GM18868 (cell line): ENCODE measurements at regions not wholly inside any gene's neighbourhood (a gene's known extent, or its start where the extent isn't known, plus 50 kb on each side); places are given as distances from the start of the nearest gene placed in this dataset.

Experiments
- ATAC-seq: cut with Tn5 transposase; IDR thresholded peaks from one replicate; pipeline ENCODE4 v1.9.1; 2021; ENCODE audit warnings: mild to moderate bottlenecking, moderate library complexity; ENCODE audit not compliant: unreplicated experiment

DNA sequence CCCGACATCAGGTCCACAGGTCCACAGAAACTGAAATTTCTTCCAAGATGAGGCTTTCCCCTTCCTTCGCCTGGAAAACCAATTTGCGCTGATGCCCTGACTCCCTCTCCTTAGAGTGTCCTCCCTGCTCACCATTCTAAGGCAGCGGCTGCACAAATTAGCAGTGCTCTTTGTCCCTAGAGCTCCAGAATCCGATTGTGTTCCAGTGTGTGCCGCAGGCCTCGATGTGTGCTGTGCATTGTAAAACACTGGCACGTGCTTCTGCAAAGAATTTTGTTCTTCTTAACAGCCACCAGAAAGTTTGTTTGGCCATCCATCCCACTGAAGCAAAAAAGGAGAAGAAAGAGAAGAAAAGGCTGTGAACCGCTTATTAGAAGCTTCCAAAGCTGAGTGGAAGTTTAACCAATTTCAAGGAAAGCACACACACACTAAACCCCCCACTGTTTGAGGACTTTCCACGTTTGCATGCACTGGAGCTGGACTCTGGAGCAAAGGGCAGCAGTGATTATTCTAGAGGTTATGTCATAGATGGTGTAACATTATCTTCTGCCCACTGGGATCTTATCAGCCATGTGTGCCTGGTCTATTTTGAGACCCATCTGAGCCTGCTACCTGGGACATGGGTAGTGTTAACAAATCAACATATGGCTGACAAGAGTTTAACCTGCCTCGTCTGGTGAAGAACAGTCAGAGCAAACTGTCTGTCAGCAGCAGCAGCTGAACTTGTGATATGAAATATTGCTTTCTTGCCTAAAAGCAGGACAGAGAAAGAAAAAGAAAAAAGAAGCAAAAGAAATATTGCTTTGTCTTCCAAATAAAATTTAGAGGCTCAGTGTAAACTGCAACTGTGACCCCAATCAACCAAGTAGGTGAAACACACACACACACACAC, 64.9 kb upstream of the RREB1 start:
- no peak for ATAC-seq

- ATAC-seq, result no peak
These were observed 62.4 kb upstream of the RREB1 start for GRCh38 chr6:7045331-7045730.

- no peak for ATAC-seq
These were observed 62.0 kb upstream of the RREB1 start for GRCh38 chr6:7045746-7046145.

GRCh38 chr6:7047128-7047527, 60.6 kb upstream of the RREB1 start:
- no peak for ATAC-seq

- no peak for ATAC-seq
These were observed 59.8 kb upstream of the RREB1 start for GRCh38 chr6:7047966-7048365.

DNA sequence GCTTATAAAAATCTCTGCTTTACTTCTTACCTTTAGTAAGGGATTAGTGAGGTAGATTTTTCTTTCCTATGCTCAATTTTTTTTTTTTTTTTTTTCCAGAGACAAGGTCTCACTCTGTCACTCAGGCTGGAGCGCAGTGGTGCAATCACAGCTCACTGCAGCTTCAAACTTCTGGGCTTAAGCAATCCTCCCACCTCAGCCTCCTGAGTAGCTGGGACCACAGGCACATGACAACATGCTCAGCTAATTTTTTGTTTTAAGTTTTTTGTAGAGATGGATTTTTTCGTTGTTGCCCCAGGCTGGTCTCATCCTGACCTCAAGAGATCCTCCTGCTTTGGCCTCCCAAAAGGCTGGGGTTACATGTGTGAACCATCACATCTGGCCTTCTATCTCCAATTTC, 58.9 kb upstream of the RREB1 start:
- ATAC-seq, result no peak

- no peak for ATAC-seq
These were observed 57.8 kb upstream of the RREB1 start for GRCh38 chr6:7050004-7050403.

- ATAC-seq, result peak; percentile 38
These were observed 56.6 kb upstream of the RREB1 start for GRCh38 chr6:7050872-7051779.

DNA sequence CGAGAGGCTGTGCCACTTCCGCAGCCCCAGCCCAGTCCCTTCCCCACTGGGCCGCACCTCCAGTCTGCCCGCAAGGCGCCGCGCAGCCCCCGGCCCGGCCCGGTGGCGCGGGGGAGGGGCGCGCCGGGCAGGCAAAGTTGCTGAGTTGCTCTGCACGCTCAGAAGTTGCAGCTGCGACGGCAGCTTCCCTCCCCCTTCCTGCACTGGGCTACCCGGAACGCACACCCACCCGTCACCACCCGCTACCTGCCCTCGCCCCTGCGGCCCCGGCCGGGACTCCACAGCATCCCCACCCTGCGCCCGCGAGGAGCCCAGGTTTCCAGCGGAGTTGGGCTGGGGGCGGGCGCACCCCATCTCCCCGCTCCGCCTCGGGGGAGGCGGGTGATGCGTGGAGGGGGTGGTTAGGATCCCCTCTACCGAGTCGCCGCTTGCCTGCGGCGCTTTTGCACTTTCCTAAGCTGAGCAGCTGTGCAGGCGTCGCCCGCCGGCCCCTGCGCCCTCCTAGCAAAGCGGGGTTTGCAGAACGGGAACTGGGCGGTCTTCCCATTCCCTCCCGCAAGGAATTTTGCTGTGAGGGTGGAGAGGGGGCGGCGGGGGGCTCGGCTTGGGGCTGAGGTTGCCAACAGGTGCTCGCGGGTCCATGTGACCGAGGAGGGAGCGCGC, 55.9 kb upstream of the RREB1 start:
- peak; percentile 58 for ATAC-seq

DNA sequence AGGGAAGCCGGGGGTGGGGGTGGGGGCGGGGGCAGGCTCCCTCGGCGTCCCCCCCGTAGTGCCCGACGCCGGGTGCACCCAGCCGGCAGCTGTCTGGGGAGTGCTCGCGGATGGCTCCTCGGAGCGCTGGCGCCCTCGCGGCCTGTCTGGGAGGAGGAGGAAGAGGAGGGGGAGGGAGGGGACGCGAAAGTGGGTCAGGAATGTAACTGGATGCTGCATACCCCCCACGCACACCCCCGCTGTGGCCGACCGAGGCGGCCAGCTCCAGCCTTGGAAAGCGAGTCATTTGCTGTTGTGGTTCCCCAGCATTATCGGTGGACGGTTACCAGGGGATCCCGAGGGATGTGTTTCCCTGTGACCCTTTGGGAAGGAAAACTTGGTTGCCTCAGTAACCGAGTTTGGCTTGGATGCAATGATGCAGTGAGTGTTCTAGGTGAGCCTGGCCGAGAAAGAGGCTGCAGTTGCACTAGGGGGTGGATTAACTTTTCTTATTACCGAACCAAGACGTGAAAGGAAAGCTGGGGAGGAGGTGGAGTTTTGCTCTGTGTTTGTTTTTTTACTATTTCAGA, 55.2 kb upstream of the RREB1 start:
- ATAC-seq, result no peak

DNA sequence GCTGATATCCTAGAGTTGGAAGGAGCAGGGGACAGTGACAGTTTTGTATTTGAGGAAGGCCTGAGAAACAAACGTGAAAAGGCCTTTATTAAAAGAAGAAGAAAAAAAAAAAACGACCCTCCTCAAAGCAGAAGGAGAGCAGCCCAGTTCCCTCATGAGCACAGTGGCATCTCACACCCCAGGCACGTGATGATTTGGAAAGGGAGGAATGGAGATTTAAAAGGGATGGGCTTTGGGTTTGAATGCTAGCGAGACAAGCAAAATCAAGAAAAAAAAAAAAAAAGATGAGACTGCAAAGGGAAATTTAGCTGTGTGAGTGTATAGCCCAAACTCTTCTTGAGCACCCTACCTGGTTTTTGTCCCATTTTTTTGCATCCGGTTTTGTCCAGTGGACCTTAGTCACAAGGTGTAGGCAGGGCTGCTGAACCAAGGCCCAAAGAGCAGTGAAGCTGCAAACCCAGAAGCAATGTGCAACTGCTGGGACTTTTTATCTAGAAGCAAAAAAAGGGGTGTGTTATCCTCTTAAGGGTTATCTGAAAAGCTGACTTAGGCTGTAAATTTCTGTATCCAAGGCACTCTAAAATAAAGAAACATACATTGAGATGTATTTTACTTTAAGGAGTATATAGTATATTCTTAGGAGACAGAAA, 54.5 kb upstream of the RREB1 start:
- ATAC-seq, result no peak
